HCT116 (cell line): ENCODE measurements at regions not wholly inside any gene's neighbourhood (a gene's known extent, or its start where the extent isn't known, plus 50 kb on each side); places are given as distances from the start of the nearest gene placed in this dataset.

Source experiments
- EZH2 ChIP-seq: fragments of 200-600 bp; sonication (generic); IDR thresholded peaks from 2 replicates; pipeline ENCODE4 v1.6.1; 2017; ENCODE audit warnings: antibody characterized with exemption, mixed run types
- JUND ChIP-seq: IDR thresholded peaks from 2 replicates; pipeline ENCODE4 v1.6.1; 2012
- TF ChIP-seq, protein P1 (sequence below), 3 experiments: fragments of 200-600 bp in 1 of 3; sonication (generic) in 1 of 3; IDR thresholded peaks in 2 of 3; conservative IDR thresholded peaks in 1 of 3; 2 replicates each; pipeline ENCODE4 v1.5.1; 2012 to 2017; ENCODE audit warnings: low read depth in 2 of 3, low read length in 2 of 3, antibody characterized with exemption in 1 of 3, borderline replicate concordance in 1 of 3, control low read depth in 1 of 3, mild to moderate bottlenecking in 1 of 3, mixed read lengths in 1 of 3, mixed run types in 1 of 3, moderate library complexity in 1 of 3; ENCODE audit not compliant: insufficient read depth in 1 of 3

DNA sequence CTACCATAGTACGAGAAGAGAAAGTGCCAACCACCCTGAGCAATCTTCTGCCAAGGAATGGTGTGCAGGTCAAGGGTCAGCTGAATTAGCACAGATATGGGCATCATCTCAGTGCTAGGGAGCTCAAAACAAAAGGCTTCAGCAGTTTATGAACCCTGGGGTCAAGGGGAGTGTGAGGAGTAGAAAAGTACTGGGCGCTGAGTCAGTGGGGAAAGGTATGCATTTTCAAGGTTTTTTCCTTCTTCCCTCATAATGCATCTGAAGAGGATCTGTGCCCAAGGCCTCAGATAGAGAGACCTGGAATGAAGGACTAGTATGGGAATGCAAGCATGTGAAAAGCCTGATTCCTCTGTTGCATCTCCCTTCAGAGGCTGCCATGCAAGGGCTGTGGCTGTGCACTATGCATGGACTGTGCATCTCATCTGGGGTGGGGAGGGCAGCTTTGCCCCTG, 81.7 kb downstream of the PERP start:
- TF ChIP-seq, protein P1, sequence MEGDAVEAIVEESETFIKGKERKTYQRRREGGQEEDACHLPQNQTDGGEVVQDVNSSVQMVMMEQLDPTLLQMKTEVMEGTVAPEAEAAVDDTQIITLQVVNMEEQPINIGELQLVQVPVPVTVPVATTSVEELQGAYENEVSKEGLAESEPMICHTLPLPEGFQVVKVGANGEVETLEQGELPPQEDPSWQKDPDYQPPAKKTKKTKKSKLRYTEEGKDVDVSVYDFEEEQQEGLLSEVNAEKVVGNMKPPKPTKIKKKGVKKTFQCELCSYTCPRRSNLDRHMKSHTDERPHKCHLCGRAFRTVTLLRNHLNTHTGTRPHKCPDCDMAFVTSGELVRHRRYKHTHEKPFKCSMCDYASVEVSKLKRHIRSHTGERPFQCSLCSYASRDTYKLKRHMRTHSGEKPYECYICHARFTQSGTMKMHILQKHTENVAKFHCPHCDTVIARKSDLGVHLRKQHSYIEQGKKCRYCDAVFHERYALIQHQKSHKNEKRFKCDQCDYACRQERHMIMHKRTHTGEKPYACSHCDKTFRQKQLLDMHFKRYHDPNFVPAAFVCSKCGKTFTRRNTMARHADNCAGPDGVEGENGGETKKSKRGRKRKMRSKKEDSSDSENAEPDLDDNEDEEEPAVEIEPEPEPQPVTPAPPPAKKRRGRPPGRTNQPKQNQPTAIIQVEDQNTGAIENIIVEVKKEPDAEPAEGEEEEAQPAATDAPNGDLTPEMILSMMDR (IDR thresholded peaks at IDR 0.05 in 2 of 3, conservative IDR thresholded peaks at IDR 0.05 in 1 of 3; ENCODE audit: borderline replicate concordance in 1 of 3, insufficient read depth in 1 of 3, low read depth in 2 of 3, low read length in 2 of 3), result no peak
- TF ChIP-seq EZH2 (no peak), JUND (no peak)
